Islet precursor cell (in vitro differentiated cells): ENCODE measurements at regions not wholly inside any gene's neighbourhood (a gene's known extent, or its start where the extent isn't known, plus 50 kb on each side); places are given as distances from the start of the nearest gene placed in this dataset.
"Not testable (repeated sequence)": the region's sequence is repeated elsewhere in the genome, so short reads cannot be mapped to it uniquely, and the experiment has no call there.

Experiments
- DNase-seq: peaks from one replicate; pipeline ENCODE4 v3.0.0-alpha.2; 2018

- DNase-seq = no peak
Observed at GRCh38 chr13:79966493-79966895, 374.4 kb downstream of the SPRY2 start.

GRCh38 chr13:79966059-79966458 lies 374.9 kb downstream of the SPRY2 start:
- DNase-seq = no peak

- no peak for DNase-seq
Observed at GRCh38 chr13:79946556-79946955, 394.4 kb downstream of the SPRY2 start.

GRCh38 chr13:79943346-79944023 lies 397.4 kb downstream of the SPRY2 start:
- DNase-seq = no peak

GRCh38 chr13:79941752-79942151 lies 399.2 kb downstream of the SPRY2 start:
- no peak for DNase-seq

GRCh38 chr13:79939689-79940088 lies 401.2 kb downstream of the SPRY2 start:
- DNase-seq = no peak

- DNase-seq = peak; percentile 74
Observed at GRCh38 chr13:79937771-79938216, 403.1 kb downstream of the SPRY2 start.

- no peak for DNase-seq
Observed at GRCh38 chr13:79937311-79937710, 403.6 kb downstream of the SPRY2 start.

- DNase-seq = peak; percentile 84
Observed at GRCh38 chr13:79936368-79937136, 404.4 kb downstream of the SPRY2 start.

GRCh38 chr13:79935121-79935520 lies 405.8 kb downstream of the SPRY2 start:
- DNase-seq = no peak

- DNase-seq = no peak
Observed at GRCh38 chr13:79933389-79933788, 407.5 kb downstream of the SPRY2 start.

- DNase-seq = no peak
Observed at GRCh38 chr13:79932556-79932955, 408.4 kb downstream of the SPRY2 start.

GRCh38 chr13:79923973-79924556 lies 416.9 kb downstream of the SPRY2 start:
- DNase-seq = not testable (repeated sequence)

GRCh38 chr13:79919091-79919490 lies 421.8 kb downstream of the SPRY2 start:
- no peak for DNase-seq

GRCh38 chr13:79918620-79919019 lies 422.3 kb downstream of the SPRY2 start:
- DNase-seq = no peak

- DNase-seq = no peak
Observed at GRCh38 chr13:79917628-79918027, 423.3 kb downstream of the SPRY2 start.

GRCh38 chr13:79915114-79915811 lies 425.7 kb downstream of the SPRY2 start:
- DNase-seq = no peak

- no peak for DNase-seq
Observed at GRCh38 chr13:79913141-79913827, 427.6 kb downstream of the SPRY2 start.

- no peak for DNase-seq
Observed at GRCh38 chr13:79912403-79912802, 428.5 kb downstream of the SPRY2 start.

- no peak for DNase-seq
Observed at GRCh38 chr13:79910875-79911540, 429.9 kb downstream of the SPRY2 start.

GRCh38 chr13:79909644-79910043 lies 428.7 kb downstream of the NDFIP2 start:
- no peak for DNase-seq

- DNase-seq = no peak
Observed at GRCh38 chr13:79908381-79908780, 427.4 kb downstream of the NDFIP2 start.
